ENCODE measurements at regions not wholly inside any gene's neighbourhood (a gene's known extent, or its start where the extent isn't known, plus 50 kb on each side); places are given as distances from the start of the nearest gene placed in this dataset.

- no peak for DNase-seq
These were observed 56.8 kb upstream of the GRIA4 start for GRCh38 chr11:105553025-105553424.

GRCh38 chr11:105548359-105548758, 61.5 kb upstream of the GRIA4 start:
- DNase-seq = no peak

DNA sequence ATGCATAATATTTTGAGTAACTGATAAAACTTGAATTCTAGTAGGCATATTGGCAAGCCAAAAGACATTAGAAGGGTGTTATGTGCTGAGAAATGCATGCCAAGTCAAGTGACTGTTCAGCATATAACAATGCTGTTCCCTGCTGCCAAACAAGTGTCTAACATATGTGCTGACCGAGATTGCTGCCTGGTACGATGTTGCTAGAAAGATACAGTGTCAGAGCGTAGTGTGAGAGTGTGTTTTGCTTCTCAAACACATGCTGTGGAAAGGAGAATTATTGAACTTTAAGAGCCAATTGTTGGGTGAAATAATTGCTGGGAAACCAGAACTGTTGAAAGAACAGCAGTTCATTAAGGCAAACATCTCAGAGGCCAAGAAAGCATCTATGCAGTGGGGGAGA, 71.3 kb upstream of the GRIA4 start:
- DNase-seq = no peak

DNA sequence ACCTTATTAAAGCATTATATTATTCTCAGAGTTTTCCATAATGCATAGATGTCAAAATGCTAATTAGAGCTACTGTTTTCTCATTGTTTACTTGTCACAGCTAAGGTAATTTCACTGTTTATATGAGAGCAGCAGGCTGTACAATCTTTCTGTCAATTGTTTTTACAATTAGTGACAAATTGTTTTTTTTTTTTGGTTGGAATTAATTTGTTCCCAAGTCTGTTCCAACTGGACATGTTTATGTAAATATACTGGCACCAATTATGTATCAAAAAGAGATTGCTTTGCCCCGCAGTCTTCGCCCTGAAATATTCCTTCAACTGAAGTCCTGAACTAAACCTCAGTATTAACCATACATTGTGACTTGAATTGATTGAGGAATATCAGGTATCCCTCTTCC, 72.3 kb upstream of the GRIA4 start:
- DNase-seq = no peak

GRCh38 chr11:105524286-105524685, 85.6 kb upstream of the GRIA4 start:
- no peak for DNase-seq

- DNase-seq = no peak
These were observed 89.0 kb upstream of the GRIA4 start for GRCh38 chr11:105520706-105521345.

DNA sequence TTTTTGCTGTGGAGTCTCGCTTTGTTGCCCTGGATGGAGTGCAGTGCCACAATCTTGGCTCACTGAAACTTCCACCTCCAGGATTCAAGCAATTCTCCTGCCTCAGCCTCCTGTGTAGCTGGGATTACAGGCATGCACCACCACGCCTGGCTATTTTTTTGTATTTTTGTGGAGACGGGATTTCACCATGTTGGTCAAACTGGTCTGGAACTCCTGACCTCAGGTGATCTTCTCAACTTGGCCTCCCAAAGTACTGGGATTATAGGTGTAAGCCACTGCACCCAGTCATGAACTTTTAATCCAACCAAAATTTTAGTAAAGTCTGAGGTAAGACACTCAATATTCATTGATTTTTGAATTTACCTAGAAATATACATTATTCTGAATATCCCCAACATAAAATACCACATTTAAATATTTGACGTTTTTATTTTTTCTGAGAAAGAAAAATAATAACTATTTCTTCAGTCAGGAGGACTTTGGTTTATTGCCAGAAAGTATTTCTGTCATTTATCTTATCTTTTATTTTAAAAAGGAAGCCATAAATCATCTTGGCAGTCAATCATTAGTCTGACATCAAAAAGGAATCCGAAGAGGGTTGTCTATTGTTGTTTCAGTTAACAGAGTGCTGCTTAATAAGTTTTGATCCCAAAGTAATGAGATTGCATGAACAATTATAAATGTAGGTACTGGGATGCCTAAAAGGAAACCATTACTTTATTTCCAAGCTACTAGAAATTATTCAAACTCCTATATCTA, 102.2 kb upstream of the GRIA4 start:
- DNase-seq = no peak

DNA sequence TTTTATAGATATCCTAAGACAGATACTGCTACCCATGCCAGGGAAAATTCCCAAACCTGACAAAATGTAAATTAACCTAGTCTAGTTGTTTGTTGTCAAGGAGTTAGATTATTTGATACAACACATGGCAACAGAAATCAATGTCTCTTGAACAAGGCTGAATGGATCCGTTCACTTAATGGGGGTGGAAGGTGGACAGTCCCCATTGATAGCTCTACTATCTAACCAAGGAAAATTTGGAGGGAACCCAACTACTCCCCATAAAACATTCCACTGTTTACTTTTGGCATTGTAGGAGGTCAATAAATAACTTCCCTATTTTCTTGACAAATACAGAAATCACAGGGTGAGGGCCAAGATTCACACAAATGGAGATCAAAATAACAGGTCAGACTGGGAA, 117.9 kb upstream of the GRIA4 start:
- DNase-seq = no peak

GRCh38 chr11:105491394-105491793, 118.5 kb upstream of the GRIA4 start:
- no peak for DNase-seq

DNA sequence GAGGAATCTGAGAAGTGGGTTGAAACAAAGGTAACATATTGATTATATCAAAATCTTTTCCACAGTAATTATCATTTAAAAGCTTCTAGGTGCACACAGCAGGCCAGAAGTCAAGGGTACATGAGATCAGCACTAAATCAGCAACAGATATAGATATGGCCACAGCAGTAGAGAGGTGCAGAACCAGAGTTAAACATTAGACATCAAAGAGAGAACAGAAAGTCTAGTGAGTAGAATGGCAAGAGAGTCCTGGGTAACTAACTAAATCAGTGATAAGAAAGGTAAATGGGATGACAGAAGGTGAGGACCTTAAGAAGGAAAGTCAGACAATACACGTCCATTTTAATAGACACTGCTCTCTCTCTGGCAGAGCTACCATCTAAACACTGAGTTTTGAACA, 119.5 kb upstream of the GRIA4 start:
- no peak for DNase-seq

DNA sequence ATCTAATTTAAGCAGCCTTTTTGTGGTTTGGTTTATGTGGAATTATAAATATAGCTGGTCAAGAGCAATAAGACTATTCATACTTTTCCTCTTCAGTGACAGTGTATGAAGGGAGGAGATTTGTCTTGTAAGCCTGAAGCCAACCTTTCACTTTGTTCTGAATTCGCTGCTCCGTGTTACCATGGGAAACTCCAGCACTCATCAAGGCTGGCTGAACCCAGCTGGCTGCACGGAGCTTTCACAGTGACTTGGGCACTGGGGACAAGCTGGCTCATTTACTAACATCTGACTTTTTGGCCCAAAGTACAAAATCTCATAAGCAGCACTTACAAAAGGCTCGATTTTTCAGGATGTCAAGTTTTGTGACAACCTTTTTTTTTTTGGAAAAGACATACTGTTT, 120.4 kb upstream of the GRIA4 start:
- no peak for DNase-seq

GRCh38 chr11:105486929-105487328, 122.9 kb upstream of the GRIA4 start:
- no peak for DNase-seq

DNA sequence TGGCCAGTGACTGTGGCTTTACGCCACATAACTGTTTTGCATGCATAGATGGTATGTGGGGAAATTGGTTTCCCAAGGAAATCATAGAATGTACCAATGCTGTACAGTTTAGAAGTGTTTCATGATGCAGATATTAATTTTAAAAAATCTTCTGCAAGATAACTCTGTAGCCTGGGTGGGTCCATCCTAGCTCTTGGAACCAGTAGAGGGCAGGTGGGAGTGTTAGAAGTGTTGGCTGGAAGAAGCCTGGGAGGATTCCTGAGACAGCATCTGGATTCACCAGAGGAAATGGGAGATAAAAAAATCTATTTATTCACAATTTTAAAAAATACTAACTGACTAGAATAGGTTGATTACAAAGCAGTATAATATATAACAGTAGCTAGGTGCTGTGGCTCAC, 139.9 kb upstream of the GRIA4 start:
- DNase-seq = no peak

DNA sequence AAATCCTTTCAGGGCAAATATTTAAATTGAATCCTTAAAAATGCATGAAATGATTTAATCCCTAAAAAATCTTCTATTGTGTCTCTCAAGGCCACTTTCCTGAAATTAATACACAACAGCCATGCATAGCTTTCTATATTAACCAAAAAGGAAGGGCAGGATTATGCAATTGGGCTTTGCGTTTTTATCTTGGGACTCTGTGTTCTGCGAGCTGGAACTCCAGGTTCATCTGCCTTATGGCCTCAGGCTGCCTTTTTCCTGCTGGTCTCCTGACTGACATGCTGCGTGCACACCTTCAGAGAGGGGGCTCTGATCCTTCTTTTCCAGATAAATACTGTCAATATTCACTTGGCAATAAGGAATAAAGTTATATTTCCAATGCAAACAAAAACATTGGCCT, 141.7 kb upstream of the GRIA4 start:
- DNase-seq = no peak

DNA sequence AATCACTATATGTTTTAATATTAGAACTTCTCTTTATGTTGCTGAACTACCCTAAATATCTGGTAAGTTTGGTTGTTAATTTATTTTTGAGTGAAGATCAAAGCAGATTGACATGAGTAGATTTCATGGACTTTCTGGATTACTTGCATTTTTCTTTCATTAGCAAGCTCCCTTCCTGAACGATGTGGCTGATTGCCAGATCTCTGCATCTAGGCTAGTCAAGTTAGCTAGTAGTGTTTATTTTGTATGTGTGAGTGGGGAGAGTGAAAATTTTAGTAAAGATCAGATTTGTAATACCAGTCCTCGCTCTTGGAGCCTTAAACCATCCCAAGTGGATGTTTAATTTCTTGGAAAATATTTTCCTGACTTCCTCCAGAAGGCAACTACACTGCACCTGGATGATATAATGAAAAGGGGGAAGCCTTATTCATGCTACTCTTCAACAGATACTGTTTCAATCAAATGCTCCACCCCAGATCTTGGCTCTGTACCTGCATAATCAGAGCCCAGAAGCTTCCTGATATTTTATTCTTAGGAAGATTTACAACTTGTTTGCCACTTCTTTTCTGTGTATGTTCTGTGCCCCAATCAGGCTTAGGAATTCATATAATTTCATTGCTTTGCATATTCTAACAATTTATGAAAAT, 143.2 kb upstream of the GRIA4 start:
- DNase-seq = no peak

- DNase-seq = no peak
These were observed 151.8 kb upstream of the GRIA4 start for GRCh38 chr11:105458071-105458470.

- no peak for DNase-seq
These were observed 152.9 kb upstream of the GRIA4 start for GRCh38 chr11:105456950-105457349.

DNA sequence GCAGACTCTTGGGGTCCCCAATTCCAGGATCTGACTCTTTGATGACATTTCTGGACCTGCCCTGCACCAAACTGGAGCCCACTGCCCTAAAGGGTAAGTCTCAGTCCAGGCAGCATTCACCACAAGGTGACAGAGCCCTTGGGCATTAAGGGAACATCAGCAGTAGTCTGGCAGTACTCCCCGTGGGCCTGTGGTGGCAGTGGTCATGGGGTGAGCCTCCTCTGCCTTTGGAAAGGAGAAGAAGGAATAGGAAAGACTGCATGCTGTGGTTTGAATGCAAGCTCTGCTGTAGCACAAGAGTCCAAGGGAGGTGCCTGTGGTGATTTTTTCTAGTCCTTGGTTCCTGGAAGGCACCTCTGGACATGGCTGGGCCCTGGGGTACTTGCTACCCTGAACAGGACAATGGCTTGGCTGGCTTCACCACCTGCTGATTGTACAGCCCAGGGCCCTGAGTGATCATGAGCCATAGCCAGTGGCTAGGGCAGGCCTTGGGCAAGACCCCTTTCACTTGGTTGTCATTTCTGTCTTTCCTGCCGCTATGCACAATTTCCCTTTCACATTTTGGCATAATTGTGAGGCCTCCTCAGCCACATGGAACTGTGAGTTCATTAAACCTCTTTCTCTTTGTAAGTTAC, 160.7 kb upstream of the GRIA4 start:
- DNase-seq = no peak

- no peak for DNase-seq
These were observed 161.2 kb upstream of the GRIA4 start for GRCh38 chr11:105448703-105449079.

GRCh38 chr11:105447936-105448702, 161.8 kb upstream of the GRIA4 start:
- no peak for DNase-seq

DNA sequence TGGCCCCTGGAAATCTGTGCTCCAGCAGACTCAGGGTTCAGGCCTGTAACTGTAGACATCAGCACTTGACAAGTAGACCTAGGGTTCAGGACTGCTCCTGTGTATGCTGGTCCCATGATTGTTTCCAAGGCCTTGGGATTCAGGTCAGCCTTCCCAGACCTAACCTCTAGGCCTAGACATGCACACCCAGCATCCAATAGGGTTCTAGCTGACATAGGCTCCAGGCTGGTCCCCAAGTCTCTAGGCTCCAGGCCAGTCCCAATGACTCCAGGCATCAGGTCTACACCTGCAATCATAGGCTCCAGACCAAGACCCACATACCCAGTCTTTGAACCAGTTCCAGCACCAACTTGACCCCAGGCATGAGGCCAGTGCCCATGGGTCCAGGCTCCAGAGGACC, 166.2 kb upstream of the GRIA4 start:
- DNase-seq = no peak

- no peak for DNase-seq
These were observed 177.5 kb upstream of the GRIA4 start for GRCh38 chr11:105432241-105432995.
